Sigmoid colon (tissue), 4 donors: ENCODE measurements at regions not wholly inside any gene's neighbourhood (a gene's known extent, or its start where the extent isn't known, plus 50 kb on each side); places are given as distances from the start of the nearest gene placed in this dataset.

Source experiments
- CTCF ChIP-seq, 4 experiments: fragments of 450-650 bp in 3 of 4; fragments of 200-600 bp in 1 of 4; IDR thresholded peaks; one replicate each; pipeline ENCODE4 v1.5.1; 2016 to 2019; ENCODE audit warnings: antibody characterized with exemption in 4 of 4, mild to moderate bottlenecking in 3 of 4, moderate library complexity in 2 of 4
- EP300 ChIP-seq, 4 donors: sonication (generic); formaldehyde crosslinking; IDR thresholded peaks; one replicate each; pipeline ENCODE4 v1.6.1; 2017; ENCODE audit warnings: antibody characterized with exemption in 4 of 4
- POLR2A ChIP-seq, 2 donors: fragments of 450-650 bp; IDR thresholded peaks; one replicate each; pipeline ENCODE4 v1.6.1; 2016; ENCODE audit warnings: antibody characterized with exemption in 2 of 2, mild to moderate bottlenecking in 2 of 2, moderate library complexity in 2 of 2
- POLR2AphosphoS5 ChIP-seq, 4 donors: sonication (generic); formaldehyde crosslinking; IDR thresholded peaks; one replicate each; pipeline ENCODE4 v1.6.1; 2017; ENCODE audit warnings: antibody characterized with exemption in 4 of 4

- no peak for TF ChIP-seq CTCF (IDR thresholded peaks at IDR 0.05)
- TF ChIP-seq POLR2AphosphoS5 (IDR thresholded peaks at IDR 0.05): no peak
- TF ChIP-seq POLR2A (IDR thresholded peaks at IDR 0.05): no peak
- no peak for TF ChIP-seq EP300 (IDR thresholded peaks at IDR 0.05)
Measured at GRCh38 chr22:27204280-27204679, 546.9 kb downstream of the MIAT start.
